Epithelial cell of proximal tubule (primary cell): ENCODE measurements at regions not wholly inside any gene's neighbourhood (a gene's known extent, or its start where the extent isn't known, plus 50 kb on each side); places are given as distances from the start of the nearest gene placed in this dataset.
"Not testable (repeated sequence)": the region's sequence is repeated elsewhere in the genome, so short reads cannot be mapped to it uniquely, and the experiment has no call there.

ENCODE experiments used
- DNase-seq: peaks from one replicate; pipeline ENCODE4 v3.0.0-alpha.2; 2011; ENCODE audit warnings: low read depth
- H3K4me3 ChIP-seq: 2 replicates; pipeline ENCODE4 v1.5.1; 2011; ENCODE audit warnings: low read depth, mild to moderate bottlenecking, low read length
- TF ChIP-seq, protein P1 (sequence below): conservative IDR thresholded peaks from 2 replicates; pipeline ENCODE4 v1.5.1; 2012; ENCODE audit warnings: low read depth, mild to moderate bottlenecking, low read length

GRCh38 chr6:134427721-134428120, 109.8 kb upstream of the SGK1 start:
- DNase-seq: no peak
- TF ChIP-seq, protein P1, sequence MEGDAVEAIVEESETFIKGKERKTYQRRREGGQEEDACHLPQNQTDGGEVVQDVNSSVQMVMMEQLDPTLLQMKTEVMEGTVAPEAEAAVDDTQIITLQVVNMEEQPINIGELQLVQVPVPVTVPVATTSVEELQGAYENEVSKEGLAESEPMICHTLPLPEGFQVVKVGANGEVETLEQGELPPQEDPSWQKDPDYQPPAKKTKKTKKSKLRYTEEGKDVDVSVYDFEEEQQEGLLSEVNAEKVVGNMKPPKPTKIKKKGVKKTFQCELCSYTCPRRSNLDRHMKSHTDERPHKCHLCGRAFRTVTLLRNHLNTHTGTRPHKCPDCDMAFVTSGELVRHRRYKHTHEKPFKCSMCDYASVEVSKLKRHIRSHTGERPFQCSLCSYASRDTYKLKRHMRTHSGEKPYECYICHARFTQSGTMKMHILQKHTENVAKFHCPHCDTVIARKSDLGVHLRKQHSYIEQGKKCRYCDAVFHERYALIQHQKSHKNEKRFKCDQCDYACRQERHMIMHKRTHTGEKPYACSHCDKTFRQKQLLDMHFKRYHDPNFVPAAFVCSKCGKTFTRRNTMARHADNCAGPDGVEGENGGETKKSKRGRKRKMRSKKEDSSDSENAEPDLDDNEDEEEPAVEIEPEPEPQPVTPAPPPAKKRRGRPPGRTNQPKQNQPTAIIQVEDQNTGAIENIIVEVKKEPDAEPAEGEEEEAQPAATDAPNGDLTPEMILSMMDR: no peak
- no peak overlapping the region for H3K4me3 ChIP-seq

DNA sequence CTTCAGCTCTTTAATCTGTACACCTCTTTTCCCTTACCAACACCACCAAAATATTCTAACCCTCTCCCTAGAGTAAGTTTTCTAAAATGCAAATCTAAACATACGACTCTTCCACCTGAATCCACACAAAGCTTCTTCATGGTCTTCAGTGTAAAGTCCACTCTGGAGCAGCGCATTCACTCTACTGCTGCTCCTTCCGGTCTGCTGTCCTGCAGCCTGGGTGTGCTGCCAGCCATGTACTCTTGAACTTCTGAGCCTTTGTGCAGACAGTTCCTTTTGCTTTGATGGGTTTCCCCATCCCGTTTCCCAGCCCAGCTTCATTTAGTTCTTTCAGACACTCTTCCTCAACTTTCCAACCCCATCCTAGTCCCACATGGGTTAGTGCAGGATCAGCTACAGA, 108.7 kb upstream of the SGK1 start:
- TF ChIP-seq, protein P1: no peak
- no peak overlapping the region for H3K4me3 ChIP-seq
- DNase-seq: no peak

GRCh38 chr6:134425917-134426316, 108.0 kb upstream of the SGK1 start:
- DNase-seq, H3K4me3 ChIP-seq: not testable (repeated sequence)

- DNase-seq: no peak
- H3K4me3 ChIP-seq: no peak overlapping the region
- TF ChIP-seq, protein P1: no peak
Observed at GRCh38 chr6:134425513-134425912, 107.6 kb upstream of the SGK1 start.

GRCh38 chr6:134424798-134425170, 106.9 kb upstream of the SGK1 start:
- DNase-seq: no peak
- H3K4me3 ChIP-seq: no peak overlapping the region
- TF ChIP-seq, protein P1: no peak

GRCh38 chr6:134424165-134424797, 106.4 kb upstream of the SGK1 start:
- TF ChIP-seq, protein P1: no peak
- no peak overlapping the region for H3K4me3 ChIP-seq
- DNase-seq: no peak

- peak; percentile 97 for DNase-seq
- TF ChIP-seq, protein P1: no peak
- no peak overlapping the region for H3K4me3 ChIP-seq
Observed at GRCh38 chr6:134422426-134423231, 104.7 kb upstream of the SGK1 start.
